Fibroblast of lung (primary cell): ENCODE measurements at regions not wholly inside any gene's neighbourhood (a gene's known extent, or its start where the extent isn't known, plus 50 kb on each side); places are given as distances from the start of the nearest gene placed in this dataset.
A peak's percentile ranks its signal among the peaks of the same experiment; 100 is the strongest.

ENCODE experiments used
- DNase-seq, 2 donors: peaks; one replicate each; pipeline versions ENCODE4 v3.0.0 to v3.0.0-alpha.2; 2010; ENCODE audit warnings: low read depth in 2 of 2
- H2AFZ ChIP-seq: 2 replicates; pipeline ENCODE4 v1.5.1; 2012; ENCODE audit warnings: low read length, control low read depth, inconsistent platforms
- H3K27ac ChIP-seq: 2 replicates; pipeline ENCODE4 v1.5.1; 2011; ENCODE audit warnings: low read length, control low read depth; ENCODE audit not compliant: insufficient read depth
- H3K27me3 ChIP-seq: 2 replicates; pipeline ENCODE4 v1.5.1; 2011; ENCODE audit warnings: mild to moderate bottlenecking, low read length; ENCODE audit not compliant: control insufficient read depth, insufficient read depth
- H3K36me3 ChIP-seq: 2 replicates; pipeline ENCODE4 v1.5.1; 2011; ENCODE audit warnings: low read length; ENCODE audit not compliant: control insufficient read depth, insufficient read depth
- H3K4me1 ChIP-seq: 2 replicates; pipeline ENCODE4 v1.5.1; 2011; ENCODE audit warnings: low read length; ENCODE audit not compliant: control insufficient read depth, insufficient read depth; ENCODE audit errors: extremely low read depth
- H3K4me2 ChIP-seq: 2 replicates; pipeline ENCODE4 v1.5.1; 2011; ENCODE audit warnings: low read length, control low read depth; ENCODE audit not compliant: insufficient read depth; ENCODE audit errors: extremely low read depth
- H3K4me3 ChIP-seq, 4 experiments: fragments of 200-600 bp in 1 of 4; sonication (generic) in 1 of 4; replicated peaks in 1 of 4; 2 replicates each; pipeline ENCODE4 v1.5.1; 2011 to 2016; ENCODE audit warnings: low read length in 4 of 4, low read depth in 3 of 4, mild to moderate bottlenecking in 3 of 4, control low read depth in 2 of 4, inconsistent platforms in 1 of 4, mixed read lengths in 1 of 4; ENCODE audit not compliant: insufficient read depth in 1 of 4; ENCODE audit errors: control extremely low read depth in 1 of 4
- H3K79me2 ChIP-seq: 2 replicates; pipeline ENCODE4 v1.5.1; 2012; ENCODE audit warnings: mild to moderate bottlenecking, low read length, inconsistent platforms; ENCODE audit not compliant: control insufficient read depth, insufficient read depth
- H3K9ac ChIP-seq: 2 replicates; pipeline ENCODE4 v1.5.1; 2011; ENCODE audit warnings: mild to moderate bottlenecking, low read length, control low read depth; ENCODE audit not compliant: insufficient read depth
- H3K9me3 ChIP-seq: 2 replicates; pipeline ENCODE4 v1.5.1; 2012; ENCODE audit warnings: low read depth, low read length; ENCODE audit not compliant: control insufficient read depth, insufficient read depth
- H4K20me1 ChIP-seq: 2 replicates; pipeline ENCODE4 v1.5.1; 2011; ENCODE audit warnings: low read length; ENCODE audit not compliant: control insufficient read depth, insufficient read depth; ENCODE audit errors: extremely low read depth
- CTCF ChIP-seq, 2 donors: IDR thresholded peaks in 1 of 2; conservative IDR thresholded peaks in 1 of 2; 1 replicate in 1 of 2; 2 replicates in 1 of 2; pipeline ENCODE4 v1.5.1; 2011 to 2012; ENCODE audit warnings: low read length in 2 of 2, control low read depth in 1 of 2, inconsistent platforms in 1 of 2, low read depth in 1 of 2, mild to moderate bottlenecking in 1 of 2
- EZH2 ChIP-seq: IDR thresholded peaks from 2 replicates; pipeline ENCODE4 v1.5.1; 2012; ENCODE audit warnings: low read length, control low read depth, mild to moderate bottlenecking; ENCODE audit errors: missing control alignments

- no peak overlapping the region for H3K4me3 ChIP-seq
- H3K4me1 ChIP-seq: peaks cover 8% of the 10 kb centered on the region
- H3K27ac ChIP-seq: no peak overlapping the region
- no peaks in the 10 kb centered on the region for H3K36me3 ChIP-seq
- no peak for TF ChIP-seq CTCF (conservative IDR thresholded peaks at IDR 0.05 in 1 of 2, IDR thresholded peaks at IDR 0.05 in 1 of 2; ENCODE audit: low read depth in 1 of 2, low read length in 2 of 2)
- no peak for TF ChIP-seq EZH2
- no peaks in the 10 kb centered on the region for H3K27me3 ChIP-seq
- no peak overlapping the region for H3K4me2 ChIP-seq
- no peak overlapping the region for H2AFZ ChIP-seq
- DNase-seq: peak in 1 of 2 donors; percentile 61
- H3K79me2 ChIP-seq: no peaks in the 10 kb centered on the region
- no peaks in the 10 kb centered on the region for H3K9me3 ChIP-seq
- H3K9ac ChIP-seq: no peak overlapping the region
- no peaks in the 10 kb centered on the region for H4K20me1 ChIP-seq
Observed at GRCh38 chr6:14031516-14031915, 86.1 kb upstream of the CD83 start.

- no peak for TF ChIP-seq CTCF (conservative IDR thresholded peaks at IDR 0.05 in 1 of 2, IDR thresholded peaks at IDR 0.05 in 1 of 2; ENCODE audit: low read depth in 1 of 2, low read length in 2 of 2)
- TF ChIP-seq EZH2: no peak
Observed at GRCh38 chr6:14035071-14035847, 82.3 kb upstream of the CD83 start.

DNA sequence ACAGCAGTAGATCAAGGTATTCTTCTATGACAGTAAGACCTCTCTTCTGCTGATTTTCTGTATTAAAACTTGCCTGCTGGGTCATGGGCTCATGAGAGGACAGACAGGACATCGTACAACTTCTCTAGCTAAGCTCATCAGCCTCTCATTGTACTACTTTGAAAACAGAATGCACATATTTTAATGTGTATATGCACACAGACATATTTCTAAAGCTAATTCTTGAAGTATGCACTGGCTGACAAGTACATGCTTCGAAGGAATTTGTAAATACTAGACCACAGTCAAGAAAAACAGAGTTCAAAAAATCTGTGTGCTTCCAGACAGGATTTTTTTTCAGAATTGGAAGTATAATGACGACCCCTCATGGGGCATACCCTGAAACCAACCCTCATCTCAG, 81.7 kb upstream of the CD83 start:
- no peak overlapping the region for H3K4me2 ChIP-seq
- no peaks in the 10 kb centered on the region for H3K9me3 ChIP-seq
- peaks cover 16% of the 10 kb centered on the region for H3K4me1 ChIP-seq
- no peak overlapping the region for H3K4me3 ChIP-seq
- H3K27ac ChIP-seq: peak overlapping the region; percentile 70
- H3K9ac ChIP-seq: no peak overlapping the region
- TF ChIP-seq EZH2 (no peak), CTCF (conservative IDR thresholded peaks at IDR 0.05 in 1 of 2, IDR thresholded peaks at IDR 0.05 in 1 of 2; ENCODE audit: low read depth in 1 of 2, low read length in 2 of 2) (no peak)
- H4K20me1 ChIP-seq: no peaks in the 10 kb centered on the region
- peak overlapping the region; percentile 46 for H2AFZ ChIP-seq
- no peaks in the 10 kb centered on the region for H3K36me3 ChIP-seq
- peak in 1 of 2 donors; percentile 43 for DNase-seq
- no peaks in the 10 kb centered on the region for H3K79me2 ChIP-seq
- H3K27me3 ChIP-seq: no peaks in the 10 kb centered on the region

More at GRCh38 chr6:14035071-14035847, 82.3 kb upstream of the CD83 start:
- Histone ChIP-seq H3K4me3 (no peak overlapping the region), H3K79me2 (no peaks in the 10 kb centered on the region), H3K4me1 (peaks cover 16% of the 10 kb centered on the region), H3K36me3 (no peaks in the 10 kb centered on the region), H2AFZ (peak overlapping the region; percentile 46), H3K4me2 (peak overlapping the region; percentile 8), H3K9me3 (no peaks in the 10 kb centered on the region), H3K9ac (no peak overlapping the region), H3K27me3 (no peaks in the 10 kb centered on the region), H3K27ac (peak overlapping the region; percentile 70), H4K20me1 (no peaks in the 10 kb centered on the region)
- DNase-seq: peak; percentile 93 to 98
